ENCODE measurements at regions not wholly inside any gene's neighbourhood (a gene's known extent, or its start where the extent isn't known, plus 50 kb on each side); places are given as distances from the start of the nearest gene placed in this dataset.

DNA sequence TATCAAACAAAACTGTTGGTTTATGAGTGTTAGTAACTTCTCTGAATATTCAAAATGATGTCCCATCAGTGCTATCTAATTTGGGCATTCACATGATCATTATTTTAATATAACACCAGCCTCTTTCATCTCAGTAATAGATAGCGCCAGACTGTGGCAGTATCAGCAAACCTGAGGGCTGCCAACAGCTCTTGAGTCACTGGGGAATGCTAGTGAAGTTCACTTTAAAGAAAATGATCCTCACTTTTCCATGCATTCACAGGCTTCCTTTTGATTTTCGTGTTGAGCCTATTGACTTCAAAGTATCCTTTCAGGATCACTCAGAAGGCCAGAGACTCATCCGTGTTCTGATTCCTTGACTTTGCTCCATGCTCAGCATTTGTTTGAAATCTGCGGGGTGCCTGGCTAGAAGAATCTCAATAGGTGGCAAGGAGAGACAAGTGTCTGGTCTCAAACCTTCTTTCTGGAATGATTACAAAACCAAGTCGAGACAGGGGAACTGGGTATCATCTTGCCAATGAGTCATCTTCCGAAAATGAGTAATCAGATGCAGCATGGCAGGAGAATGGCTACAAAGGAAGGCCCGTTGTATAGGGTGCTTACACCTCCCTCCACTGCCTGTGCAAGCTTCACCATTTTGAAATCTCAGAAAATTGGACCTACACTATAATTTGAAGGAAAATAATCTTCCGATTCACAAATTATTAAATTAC is 509.1 kb downstream of the RASEF start:
- TF ChIP-seq EP300 (IDR thresholded peaks at IDR 0.05) (no peak), POLR2A (IDR thresholded peaks at IDR 0.05) (no peak), CTCF (IDR thresholded peaks at IDR 0.05) (no peak), POLR2AphosphoS5 (IDR thresholded peaks at IDR 0.05) (no peak)
- intact Hi-C loops (cut with DNase I) = no loop called here
- Histone ChIP-seq H3K4me3 (no peak overlapping the region), H3K9me3 (no peaks in the 10 kb centered on the region), H3K36me3 (no peaks in the 10 kb centered on the region), H3K4me1 (no peaks in the 10 kb centered on the region), H3K27me3 (no peaks in the 10 kb centered on the region), H3K27ac (no peak overlapping the region)
- WGBS, 2 donors = 92 to 94% methylated on average over 8 of the region's 8 CpGs
- DNase-seq = no peak

- no peaks in the 10 kb centered on the region for H3K9me3 ChIP-seq
- no peak overlapping the region for H3K4me3 ChIP-seq
- H3K36me3 ChIP-seq = no peaks in the 10 kb centered on the region
- intact Hi-C loops (cut with DNase I) = no loop called here
- no peaks in the 10 kb centered on the region for H3K27me3 ChIP-seq
- TF ChIP-seq CTCF (IDR thresholded peaks at IDR 0.05) (no peak), EP300 (IDR thresholded peaks at IDR 0.05) (no peak), POLR2A (IDR thresholded peaks at IDR 0.05) (no peak), POLR2AphosphoS5 (IDR thresholded peaks at IDR 0.05) (no peak)
- WGBS, 2 donors = 87 to 94% methylated on average over 3 of the region's 3 CpGs
- no peak overlapping the region for H3K27ac ChIP-seq
- H3K4me1 ChIP-seq = no peaks in the 10 kb centered on the region
- no peak for DNase-seq
These were observed 508.6 kb downstream of the RASEF start for GRCh38 chr9:82554381-82554780.

DNA sequence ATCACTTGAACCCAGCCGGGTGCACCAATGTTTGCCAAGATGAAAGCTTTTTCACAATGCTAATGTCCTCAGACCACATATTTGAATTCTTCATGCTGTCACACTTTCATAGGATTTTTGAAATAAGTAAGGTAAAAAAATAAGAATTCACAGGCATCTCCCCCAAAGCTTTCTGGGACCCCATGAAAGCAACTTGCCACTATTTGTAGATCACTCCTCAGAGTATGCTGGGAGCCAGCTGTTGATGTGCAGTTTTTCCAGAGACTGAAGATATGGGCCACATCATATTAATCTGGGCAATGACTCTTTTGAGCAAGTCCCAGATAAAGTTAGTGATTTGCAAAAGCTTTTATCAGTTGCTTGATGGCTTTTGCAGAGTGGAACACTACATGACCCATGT is 507.9 kb downstream of the RASEF start:
- Histone ChIP-seq H3K36me3 (no peaks in the 10 kb centered on the region), H3K27me3 (no peaks in the 10 kb centered on the region), H3K4me3 (no peak overlapping the region), H3K4me1 (no peaks in the 10 kb centered on the region), H3K9me3 (no peaks in the 10 kb centered on the region), H3K27ac (no peak overlapping the region)
- DNase-seq = no peak
- WGBS, 2 donors = 89 to 95% methylated on average over 1 of the region's 1 CpG
- intact Hi-C loops (cut with DNase I) = no loop called here
- TF ChIP-seq EP300 (IDR thresholded peaks at IDR 0.05) = no peak

DNA sequence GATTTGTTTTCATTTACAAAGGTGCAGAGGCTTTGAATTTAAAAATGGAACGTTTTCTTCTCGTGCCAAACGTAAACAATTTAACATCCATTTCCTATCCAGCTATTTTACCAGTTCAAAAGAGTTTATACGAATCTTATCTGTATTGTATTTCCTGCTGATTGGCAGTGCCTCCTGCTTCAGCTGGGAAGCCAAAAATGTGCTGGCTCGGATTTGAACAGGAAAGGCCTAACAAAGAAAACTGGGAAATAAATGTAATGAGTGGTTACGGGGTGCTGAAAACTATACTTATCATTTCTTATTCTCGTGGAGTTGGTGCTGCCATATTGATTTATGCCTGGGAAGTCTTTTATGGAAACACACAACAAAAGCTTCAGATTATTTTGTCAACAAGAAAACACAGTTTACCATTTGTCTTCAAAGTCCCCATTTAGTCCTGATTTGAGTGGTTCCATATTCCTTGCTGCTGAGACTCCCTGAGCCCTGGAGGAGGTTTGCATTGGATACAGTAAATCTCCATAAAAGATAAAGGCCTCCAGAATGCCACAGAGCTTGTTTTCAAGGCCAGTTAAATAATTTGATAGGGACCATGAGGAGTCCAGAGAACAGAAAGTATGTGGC is 507.4 kb downstream of the RASEF start:
- Histone ChIP-seq H3K27me3 (no peaks in the 10 kb centered on the region), H3K27ac (no peak overlapping the region), H3K9me3 (no peaks in the 10 kb centered on the region), H3K4me1 (no peaks in the 10 kb centered on the region), H3K36me3 (no peaks in the 10 kb centered on the region), H3K4me3 (no peak overlapping the region)
- WGBS, 2 donors = 30 to 66% methylated on average over 7 of the region's 7 CpGs
- no peak for TF ChIP-seq CTCF (IDR thresholded peaks at IDR 0.05)
- TF ChIP-seq POLR2AphosphoS5 (IDR thresholded peaks at IDR 0.05) = no peak
- no peak for TF ChIP-seq POLR2A (IDR thresholded peaks at IDR 0.05)
- TF ChIP-seq EP300 (IDR thresholded peaks at IDR 0.05) = no peak
- DNase-seq = no peak
- intact Hi-C loops (cut with DNase I) = no loop called here

DNA sequence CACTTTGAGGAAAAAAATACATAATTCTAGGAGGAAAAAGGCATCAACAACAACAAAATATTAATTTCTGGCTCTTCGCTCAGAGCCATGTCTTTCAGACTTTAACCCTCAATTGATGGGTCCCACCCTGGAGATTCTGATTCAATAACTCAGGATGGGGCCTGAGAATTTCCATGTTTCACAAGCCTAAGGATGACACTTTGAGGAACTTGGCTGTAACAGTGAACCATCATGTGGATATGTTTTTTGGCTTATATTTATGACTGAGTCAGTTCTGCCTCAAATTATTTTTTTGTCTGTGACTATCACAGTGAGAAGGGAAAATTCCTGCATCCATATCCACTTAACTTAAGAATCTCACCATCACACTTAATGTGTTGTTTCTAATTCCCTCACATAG is 504.6 kb downstream of the RASEF start:
- 93 to 95% methylated on average over 1 of the region's 1 CpG for WGBS, 2 donors
- no peaks in the 10 kb centered on the region for H3K27me3 ChIP-seq
- no peak overlapping the region for H3K27ac ChIP-seq
- H3K36me3 ChIP-seq = no peaks in the 10 kb centered on the region
- TF ChIP-seq POLR2AphosphoS5 (IDR thresholded peaks at IDR 0.05) = no peak
- TF ChIP-seq CTCF (IDR thresholded peaks at IDR 0.05) = no peak
- TF ChIP-seq EP300 (IDR thresholded peaks at IDR 0.05) = no peak
- no peak for TF ChIP-seq POLR2A (IDR thresholded peaks at IDR 0.05)
- intact Hi-C loops (cut with DNase I) = no loop called here
- DNase-seq = no peak
- H3K9me3 ChIP-seq = no peaks in the 10 kb centered on the region
- no peak overlapping the region for H3K4me3 ChIP-seq
- no peaks in the 10 kb centered on the region for H3K4me1 ChIP-seq
